Gastrocnemius medialis (tissue), 4 donors: ENCODE measurements at regions not wholly inside any gene's neighbourhood (a gene's known extent, or its start where the extent isn't known, plus 50 kb on each side); places are given as distances from the start of the nearest gene placed in this dataset.

Source experiments
- CTCF ChIP-seq, 5 experiments: fragments of 450-650 bp in 3 of 5; fragments of 200-600 bp in 2 of 5; sonication (generic) in 2 of 5; IDR thresholded peaks in 4 of 5; conservative IDR thresholded peaks in 1 of 5; 1 replicate in 4 of 5; 2 replicates in 1 of 5; pipeline ENCODE4 v1.5.1; 2016 to 2019; ENCODE audit warnings: antibody characterized with exemption in 5 of 5, mild to moderate bottlenecking in 3 of 5, moderate library complexity in 3 of 5
- POLR2A ChIP-seq, 2 donors: fragments of 450-650 bp; IDR thresholded peaks; one replicate each; pipeline ENCODE4 v1.6.1; 2017; ENCODE audit warnings: antibody characterized with exemption in 2 of 2, mild to moderate bottlenecking in 2 of 2, moderate library complexity in 2 of 2

GRCh38 chr6:97822632-97823031, 539.6 kb upstream of the MMS22L start:
- TF ChIP-seq CTCF (IDR thresholded peaks at IDR 0.05 in 4 of 5, conservative IDR thresholded peaks at IDR 0.05 in 1 of 5) (no peak), POLR2A (IDR thresholded peaks at IDR 0.05) (no peak)
